ENCODE measurements at regions not wholly inside any gene's neighbourhood (a gene's known extent, or its start where the extent isn't known, plus 50 kb on each side); places are given as distances from the start of the nearest gene placed in this dataset.

- TF ChIP-seq ZNF274 (IDR thresholded peaks at IDR 0.05; ENCODE audit: low read depth, low read length), result no peak
- no peak for TF ChIP-seq YY1 (IDR thresholded peaks at IDR 0.05; ENCODE audit: insufficient read depth, insufficient read length)
- TF ChIP-seq SUZ12 (IDR thresholded peaks at IDR 0.05; ENCODE audit: extremely low read depth, insufficient read depth, insufficient read length), result no peak
Measured at GRCh38 chr15:68501616-68502015, 69.7 kb upstream of the ITGA11 start.

Data from NT2/D1 (cell line).